ENCODE measurements at regions not wholly inside any gene's neighbourhood (a gene's known extent, or its start where the extent isn't known, plus 50 kb on each side); places are given as distances from the start of the nearest gene placed in this dataset.

DNA sequence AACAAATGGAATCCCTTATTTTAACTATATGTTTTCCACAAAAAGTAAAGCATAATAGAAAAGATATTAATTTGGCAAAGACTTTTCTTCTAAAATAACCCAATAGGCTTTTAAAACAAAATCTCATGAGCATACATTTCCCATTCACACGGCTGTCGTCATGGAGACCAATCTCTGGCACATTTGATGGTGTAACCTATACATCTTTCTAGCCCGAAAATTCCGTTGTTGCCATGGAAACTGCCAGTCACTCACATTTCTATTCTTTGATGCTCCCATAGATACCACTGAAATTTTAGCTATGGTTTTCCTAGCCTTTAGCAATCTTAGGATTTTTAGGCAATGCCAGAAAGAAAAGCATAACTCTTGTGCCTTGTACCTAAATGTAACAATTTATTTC, 262.9 kb upstream of the TRPM3 start (continued):
- TF ChIP-seq, protein P1, sequence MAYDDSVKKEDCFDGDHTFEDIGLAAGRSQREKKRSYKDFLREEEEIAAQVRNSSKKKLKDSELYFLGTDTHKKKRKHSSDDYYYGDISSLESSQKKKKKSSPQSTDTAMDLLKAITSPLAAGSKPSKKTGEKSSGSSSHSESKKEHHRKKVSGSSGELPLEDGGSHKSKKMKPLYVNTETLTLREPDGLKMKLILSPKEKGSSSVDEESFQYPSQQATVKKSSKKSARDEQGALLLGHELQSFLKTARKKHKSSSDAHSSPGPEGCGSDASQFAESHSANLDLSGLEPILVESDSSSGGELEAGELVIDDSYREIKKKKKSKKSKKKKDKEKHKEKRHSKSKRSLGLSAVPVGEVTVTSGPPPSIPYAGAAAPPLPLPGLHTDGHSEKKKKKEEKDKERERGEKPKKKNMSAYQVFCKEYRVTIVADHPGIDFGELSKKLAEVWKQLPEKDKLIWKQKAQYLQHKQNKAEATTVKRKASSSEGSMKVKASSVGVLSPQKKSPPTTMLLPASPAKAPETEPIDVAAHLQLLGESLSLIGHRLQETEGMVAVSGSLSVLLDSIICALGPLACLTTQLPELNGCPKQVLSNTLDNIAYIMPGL (CRISPR knock-in tag; IDR thresholded peaks at IDR 0.05; ENCODE audit: borderline replicate concordance) = no peak
- TF ChIP-seq FOSL2 (IDR thresholded peaks at IDR 0.05) = no peak
- no peak for TF ChIP-seq FOSL2 (CRISPR knock-in tag; IDR thresholded peaks at IDR 0.05)

DNA sequence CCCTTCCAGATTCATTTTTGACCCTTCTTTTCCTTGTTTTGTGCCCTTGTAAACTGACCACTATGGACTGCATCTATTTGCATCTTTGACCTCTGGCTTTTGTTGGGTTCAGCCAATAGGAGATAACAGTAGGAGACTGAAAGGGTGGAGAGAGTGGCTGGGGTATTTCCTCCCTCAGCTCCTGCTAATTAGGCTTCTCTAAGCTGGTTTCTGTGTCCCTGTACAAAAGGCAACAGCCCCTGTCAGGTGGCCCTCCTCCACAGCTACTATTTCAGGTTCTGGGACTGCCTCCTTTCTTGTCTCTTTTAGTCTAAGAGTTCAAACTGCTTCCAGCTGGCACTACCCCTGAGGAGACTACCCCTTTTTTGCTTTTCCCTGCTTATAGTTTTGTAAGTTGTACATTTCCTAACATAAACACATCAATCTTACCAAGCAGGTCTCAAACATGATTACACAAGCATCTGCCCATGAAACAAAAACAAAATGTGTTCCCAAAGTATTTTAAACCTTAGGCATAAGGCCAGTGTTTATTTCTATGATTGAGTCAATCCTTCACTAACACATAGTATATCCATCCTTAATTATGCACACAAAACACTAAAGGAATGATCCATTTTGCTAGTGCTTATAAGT, 262.0 kb upstream of the TRPM3 start:
- Histone ChIP-seq H3K27ac (no peak overlapping the region), H3K9me3 (no peaks in the 10 kb centered on the region), H3K4me3 (no peak overlapping the region), H3K4me2 (no peak overlapping the region), H3K4me1 (no peaks in the 10 kb centered on the region)
- CTCF ChIA-PET = interaction anchor here (1.3 kb wide), 2 partner anchors 20 to 436 kb away, joined by 3 to 5 read pairs; no protein-coding TSS in a partner anchor
- DNase-seq (ENCODE audit: low read depth in 1 of 2, low spot score in 1 of 2) (no peak), FAIRE-seq (no peak), ATAC-seq (no peak)
- TF ChIP-seq EHMT2 (IDR thresholded peaks at IDR 0.05; ENCODE audit: low read depth) (no peak), NPAS2 (CRISPR knock-in tag; IDR thresholded peaks at IDR 0.05; ENCODE audit: borderline replicate concordance) (no peak), CBX2 (IDR thresholded peaks at IDR 0.05; ENCODE audit: borderline replicate concordance, low read depth) (no peak), POLR2AphosphoS2 (conservative IDR thresholded peaks at IDR 0.05; ENCODE audit: low read length) (no peak), PHF8 (IDR thresholded peaks at IDR 0.05; ENCODE audit: borderline replicate concordance, low read depth) (no peak), CBX8 (IDR thresholded peaks at IDR 0.05) (no peak), HOXA7 (CRISPR knock-in tag; IDR thresholded peaks at IDR 0.05) (no peak)
- TF ChIP-seq, protein P2, sequence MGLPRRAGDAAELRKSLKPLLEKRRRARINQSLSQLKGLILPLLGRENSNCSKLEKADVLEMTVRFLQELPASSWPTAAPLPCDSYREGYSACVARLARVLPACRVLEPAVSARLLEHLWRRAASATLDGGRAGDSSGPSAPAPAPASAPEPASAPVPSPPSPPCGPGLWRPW (IDR thresholded peaks at IDR 0.05) = no peak
- TF ChIP-seq, protein P3, sequence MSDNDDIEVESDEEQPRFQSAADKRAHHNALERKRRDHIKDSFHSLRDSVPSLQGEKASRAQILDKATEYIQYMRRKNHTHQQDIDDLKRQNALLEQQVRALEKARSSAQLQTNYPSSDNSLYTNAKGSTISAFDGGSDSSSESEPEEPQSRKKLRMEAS (IDR thresholded peaks at IDR 0.05) = no peak
- TF ChIP-seq, protein P4, sequence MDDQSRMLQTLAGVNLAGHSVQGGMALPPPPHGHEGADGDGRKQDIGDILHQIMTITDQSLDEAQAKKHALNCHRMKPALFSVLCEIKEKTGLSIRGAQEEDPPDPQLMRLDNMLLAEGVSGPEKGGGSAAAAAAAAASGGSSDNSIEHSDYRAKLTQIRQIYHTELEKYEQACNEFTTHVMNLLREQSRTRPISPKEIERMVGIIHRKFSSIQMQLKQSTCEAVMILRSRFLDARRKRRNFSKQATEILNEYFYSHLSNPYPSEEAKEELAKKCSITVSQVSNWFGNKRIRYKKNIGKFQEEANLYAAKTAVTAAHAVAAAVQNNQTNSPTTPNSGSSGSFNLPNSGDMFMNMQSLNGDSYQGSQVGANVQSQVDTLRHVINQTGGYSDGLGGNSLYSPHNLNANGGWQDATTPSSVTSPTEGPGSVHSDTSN (IDR thresholded peaks at IDR 0.05) = no peak
- POLR2A ChIA-PET = no interaction called here

DNA sequence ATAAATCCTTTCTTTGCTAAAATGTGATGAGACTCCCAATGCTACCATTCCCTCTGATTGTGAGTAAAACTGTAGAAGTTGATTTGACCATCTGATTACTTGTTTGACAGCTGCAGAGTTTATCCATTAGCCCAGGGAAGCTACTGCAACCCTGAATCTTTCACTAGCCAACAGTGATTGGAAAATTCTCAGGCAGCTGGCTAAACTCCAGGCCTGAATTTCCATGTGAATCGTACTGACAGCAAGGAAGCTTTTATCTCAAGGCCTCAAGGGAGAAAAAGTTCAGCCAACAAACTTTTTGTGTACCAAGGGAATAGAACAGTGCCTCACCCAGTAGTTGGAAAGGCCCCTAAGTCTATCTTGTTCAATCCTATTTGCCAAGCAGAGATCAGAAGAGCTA, 246.7 kb upstream of the TRPM3 start:
- FAIRE-seq = no peak
- no peak overlapping the region for H3K27ac ChIP-seq
- ATAC-seq = no peak

More for the DNA sequence above, 246.7 kb upstream of the TRPM3 start:
- H3K4me3 ChIP-seq = no peak overlapping the region
- DNase-seq (ENCODE audit: low read depth in 1 of 2, low spot score in 1 of 2) = no peak
- H3K9me3 ChIP-seq = no peaks in the 10 kb centered on the region
- 0% methylated on average over 1 of the region's 1 CpG for WGBS (ENCODE audit: missing lambda C conversion rate)
- no peaks in the 10 kb centered on the region for H3K4me1 ChIP-seq
- no peak overlapping the region for H3K4me2 ChIP-seq
- ChIA-PET POLR2A (no interaction called here), CTCF (no interaction called here)
- TF ChIP-seq HOXA7 (CRISPR knock-in tag; IDR thresholded peaks at IDR 0.05) = no peak
- no peak for TF ChIP-seq RFX5 (IDR thresholded peaks at IDR 0.05)
- TF ChIP-seq CHD2 (IDR thresholded peaks at IDR 0.05; ENCODE audit: low read length, partially characterized antibody) = no peak
- TF ChIP-seq CHD4 (IDR thresholded peaks at IDR 0.05; ENCODE audit: borderline replicate concordance) = no peak
- no peak for TF ChIP-seq MAFK (IDR thresholded peaks at IDR 0.05; ENCODE audit: partially characterized antibody)
- TF ChIP-seq, protein P3 (IDR thresholded peaks at IDR 0.05) = no peak
- TF ChIP-seq, protein P5, sequence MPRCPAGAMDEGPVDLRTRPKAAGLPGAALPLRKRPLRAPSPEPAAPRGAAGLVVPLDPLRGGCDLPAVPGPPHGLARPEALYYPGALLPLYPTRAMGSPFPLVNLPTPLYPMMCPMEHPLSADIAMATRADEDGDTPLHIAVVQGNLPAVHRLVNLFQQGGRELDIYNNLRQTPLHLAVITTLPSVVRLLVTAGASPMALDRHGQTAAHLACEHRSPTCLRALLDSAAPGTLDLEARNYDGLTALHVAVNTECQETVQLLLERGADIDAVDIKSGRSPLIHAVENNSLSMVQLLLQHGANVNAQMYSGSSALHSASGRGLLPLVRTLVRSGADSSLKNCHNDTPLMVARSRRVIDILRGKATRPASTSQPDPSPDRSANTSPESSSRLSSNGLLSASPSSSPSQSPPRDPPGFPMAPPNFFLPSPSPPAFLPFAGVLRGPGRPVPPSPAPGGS (IDR thresholded peaks at IDR 0.05) = no peak
- no peak for TF ChIP-seq GATA3 (IDR thresholded peaks at IDR 0.05; ENCODE audit: borderline replicate concordance)
- TF ChIP-seq POLR2AphosphoS2 (conservative IDR thresholded peaks at IDR 0.05; ENCODE audit: low read length) = no peak
- no peak for TF ChIP-seq EHF (CRISPR knock-in tag; IDR thresholded peaks at IDR 0.05)
- no peak for TF ChIP-seq RARB (CRISPR knock-in tag; IDR thresholded peaks at IDR 0.05)
- TF ChIP-seq POLR2A (IDR thresholded peaks at IDR 0.05; ENCODE audit: low read length) = no peak
- no peak for TF ChIP-seq HOXB5 (CRISPR knock-in tag; IDR thresholded peaks at IDR 0.05)
- TF ChIP-seq TP53 (CRISPR knock-in tag; IDR thresholded peaks at IDR 0.05) = no peak
- TF ChIP-seq, protein P4 (IDR thresholded peaks at IDR 0.05) = no peak

All from A549 (cell line).